ENCODE measurements at regions not wholly inside any gene's neighbourhood (a gene's known extent, or its start where the extent isn't known, plus 50 kb on each side); places are given as distances from the start of the nearest gene placed in this dataset.

DNA sequence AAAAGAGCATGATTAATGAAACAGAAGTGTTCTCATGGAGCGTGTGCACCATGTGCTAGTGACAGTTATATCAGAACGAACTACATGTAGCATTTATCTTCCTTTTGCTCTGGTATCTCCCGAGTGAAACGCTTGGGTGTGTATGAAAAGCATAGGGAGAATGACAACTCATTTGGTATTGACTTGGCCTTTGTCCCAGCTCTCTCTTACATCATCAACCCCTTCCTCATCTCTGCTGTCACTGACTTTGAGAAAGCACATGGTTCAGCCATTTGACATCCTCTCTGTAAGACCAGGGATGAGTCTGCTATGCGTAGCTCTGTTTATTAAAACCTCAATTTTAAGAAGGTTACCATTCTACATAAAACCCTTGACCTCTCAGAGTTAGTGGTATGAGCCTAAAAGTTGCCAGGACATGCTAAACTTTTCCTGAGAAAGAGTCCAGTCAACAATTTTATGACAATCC, 201.0 kb downstream of the NRIP1 start:
- Histone ChIP-seq H3K27me3 (replicated peaks in 1 of 2; ENCODE audit: control insufficient read depth in 2 of 2, insufficient read depth in 2 of 2, low read length in 1 of 2) (no peaks in the 10 kb centered on the region), H4K20me1 (ENCODE audit: control insufficient read depth, insufficient read depth) (no peaks in the 10 kb centered on the region), H3K27ac (ENCODE audit: control insufficient read depth, insufficient read depth) (peak overlapping the region; percentile 40), H3K4me3 (no peak overlapping the region), H3K79me2 (ENCODE audit: control insufficient read depth, insufficient read depth, low read length) (no peaks in the 10 kb centered on the region), H3K36me3 (ENCODE audit: control insufficient read depth in 2 of 2, insufficient read depth in 2 of 2, low read length in 1 of 2) (no peaks in the 10 kb centered on the region), H3K4me1 (ENCODE audit: control insufficient read depth, insufficient read depth, low read length) (peaks cover 8% of the 10 kb centered on the region), H3K9me3 (replicated peaks; ENCODE audit: control insufficient read depth, insufficient read depth, low read length) (peaks cover 6% of the 10 kb centered on the region; the same call in 2 of the 3 replicates), H3K9ac (ENCODE audit: control insufficient read depth, insufficient read depth, low read length) (no peak overlapping the region), H2AFZ (ENCODE audit: control insufficient read depth, low read depth, low read length) (peak overlapping the region; percentile 77), H3K4me2 (ENCODE audit: control insufficient read depth, insufficient read depth) (no peak overlapping the region)
- TF ChIP-seq RAD21 (IDR thresholded peaks at IDR 0.05; ENCODE audit: insufficient read depth, low read depth, low read length) (no peak), JUND (IDR thresholded peaks at IDR 0.05; ENCODE audit: low read depth, low read length) (no peak), SREBF2 (IDR thresholded peaks at IDR 0.05; ENCODE audit: low read length) (no peak), HDGF (IDR thresholded peaks at IDR 0.05) (no peak), ZZZ3 (IDR thresholded peaks at IDR 0.05; ENCODE audit: control insufficient read depth, insufficient read length, low read depth) (no peak), EGR1 (IDR thresholded peaks at IDR 0.05; ENCODE audit: borderline replicate concordance in 1 of 2, low read depth in 2 of 2, low read length in 2 of 2) (no peak), MYC (IDR thresholded peaks at IDR 0.05; ENCODE audit: insufficient read depth, insufficient read length, insufficient replicate concordance, low read length, severe bottlenecking) (no peak), MEF2A (IDR thresholded peaks at IDR 0.05; ENCODE audit: insufficient read depth, low read depth, low read length) (no peak), NFIC (IDR thresholded peaks at IDR 0.05; ENCODE audit: low read depth, low read length) (no peak), ZSCAN29 (IDR thresholded peaks at IDR 0.05) (no peak), RUNX3 (IDR thresholded peaks at IDR 0.05; ENCODE audit: low read length) (no peak), NBN (IDR thresholded peaks at IDR 0.05) (no peak), HDAC2 (IDR thresholded peaks at IDR 0.05) (no peak), KDM1A (IDR thresholded peaks at IDR 0.05; ENCODE audit: borderline replicate concordance) (no peak), ZNF217 (IDR thresholded peaks at IDR 0.05) (no peak)
- TF ChIP-seq, protein P1, sequence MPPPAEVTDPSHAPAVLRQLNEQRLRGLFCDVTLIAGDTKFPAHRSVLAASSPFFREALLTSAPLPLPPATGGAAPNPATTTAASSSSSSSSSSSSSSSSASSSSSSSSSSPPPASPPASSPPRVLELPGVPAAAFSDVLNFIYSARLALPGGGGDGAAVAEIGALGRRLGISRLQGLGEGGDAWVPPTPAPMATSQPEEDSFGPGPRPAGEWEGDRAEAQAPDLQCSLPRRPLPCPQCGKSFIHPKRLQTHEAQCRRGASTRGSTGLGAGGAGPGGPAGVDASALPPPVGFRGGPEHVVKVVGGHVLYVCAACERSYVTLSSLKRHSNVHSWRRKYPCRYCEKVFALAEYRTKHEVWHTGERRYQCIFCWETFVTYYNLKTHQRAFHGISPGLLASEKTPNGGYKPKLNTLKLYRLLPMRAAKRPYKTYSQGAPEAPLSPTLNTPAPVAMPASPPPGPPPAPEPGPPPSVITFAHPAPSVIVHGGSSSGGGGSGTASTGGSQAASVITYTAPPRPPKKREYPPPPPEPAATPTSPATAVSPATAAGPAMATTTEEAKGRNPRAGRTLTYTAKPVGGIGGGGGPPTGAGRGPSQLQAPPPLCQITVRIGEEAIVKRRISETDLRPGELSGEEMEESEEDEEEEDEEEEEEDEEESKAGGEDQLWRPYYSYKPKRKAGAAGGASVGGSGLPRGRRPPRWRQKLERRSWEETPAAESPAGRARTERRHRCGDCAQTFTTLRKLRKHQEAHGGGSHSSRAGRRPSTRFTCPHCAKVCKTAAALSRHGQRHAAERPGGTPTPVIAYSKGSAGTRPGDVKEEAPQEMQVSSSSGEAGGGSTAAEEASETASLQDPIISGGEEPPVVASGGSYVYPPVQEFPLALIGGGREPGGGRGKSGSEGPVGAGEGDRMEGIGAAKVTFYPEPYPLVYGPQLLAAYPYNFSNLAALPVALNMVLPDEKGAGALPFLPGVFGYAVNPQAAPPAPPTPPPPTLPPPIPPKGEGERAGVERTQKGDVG (CRISPR knock-in tag; IDR thresholded peaks at IDR 0.05) = no peak
- TF ChIP-seq, protein P2, sequence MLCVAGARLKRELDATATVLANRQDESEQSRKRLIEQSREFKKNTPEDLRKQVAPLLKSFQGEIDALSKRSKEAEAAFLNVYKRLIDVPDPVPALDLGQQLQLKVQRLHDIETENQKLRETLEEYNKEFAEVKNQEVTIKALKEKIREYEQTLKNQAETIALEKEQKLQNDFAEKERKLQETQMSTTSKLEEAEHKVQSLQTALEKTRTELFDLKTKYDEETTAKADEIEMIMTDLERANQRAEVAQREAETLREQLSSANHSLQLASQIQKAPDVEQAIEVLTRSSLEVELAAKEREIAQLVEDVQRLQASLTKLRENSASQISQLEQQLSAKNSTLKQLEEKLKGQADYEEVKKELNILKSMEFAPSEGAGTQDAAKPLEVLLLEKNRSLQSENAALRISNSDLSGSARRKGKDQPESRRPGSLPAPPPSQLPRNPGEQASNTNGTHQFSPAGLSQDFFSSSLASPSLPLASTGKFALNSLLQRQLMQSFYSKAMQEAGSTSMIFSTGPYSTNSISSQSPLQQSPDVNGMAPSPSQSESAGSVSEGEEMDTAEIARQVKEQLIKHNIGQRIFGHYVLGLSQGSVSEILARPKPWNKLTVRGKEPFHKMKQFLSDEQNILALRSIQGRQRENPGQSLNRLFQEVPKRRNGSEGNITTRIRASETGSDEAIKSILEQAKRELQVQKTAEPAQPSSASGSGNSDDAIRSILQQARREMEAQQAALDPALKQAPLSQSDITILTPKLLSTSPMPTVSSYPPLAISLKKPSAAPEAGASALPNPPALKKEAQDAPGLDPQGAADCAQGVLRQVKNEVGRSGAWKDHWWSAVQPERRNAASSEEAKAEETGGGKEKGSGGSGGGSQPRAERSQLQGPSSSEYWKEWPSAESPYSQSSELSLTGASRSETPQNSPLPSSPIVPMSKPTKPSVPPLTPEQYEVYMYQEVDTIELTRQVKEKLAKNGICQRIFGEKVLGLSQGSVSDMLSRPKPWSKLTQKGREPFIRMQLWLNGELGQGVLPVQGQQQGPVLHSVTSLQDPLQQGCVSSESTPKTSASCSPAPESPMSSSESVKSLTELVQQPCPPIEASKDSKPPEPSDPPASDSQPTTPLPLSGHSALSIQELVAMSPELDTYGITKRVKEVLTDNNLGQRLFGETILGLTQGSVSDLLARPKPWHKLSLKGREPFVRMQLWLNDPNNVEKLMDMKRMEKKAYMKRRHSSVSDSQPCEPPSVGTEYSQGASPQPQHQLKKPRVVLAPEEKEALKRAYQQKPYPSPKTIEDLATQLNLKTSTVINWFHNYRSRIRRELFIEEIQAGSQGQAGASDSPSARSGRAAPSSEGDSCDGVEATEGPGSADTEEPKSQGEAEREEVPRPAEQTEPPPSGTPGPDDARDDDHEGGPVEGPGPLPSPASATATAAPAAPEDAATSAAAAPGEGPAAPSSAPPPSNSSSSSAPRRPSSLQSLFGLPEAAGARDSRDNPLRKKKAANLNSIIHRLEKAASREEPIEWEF (IDR thresholded peaks at IDR 0.05; ENCODE audit: insufficient replicate concordance, low read depth, low read length) = no peak
- SMC1A ChIA-PET (ENCODE audit: uncharacterized antibody, unreplicated experiment) = interaction anchor here (0.6 to 2.4 kb wide), 28 partner anchors 9 to 725 kb away, joined by 3 to 36 read pairs (median 4); no protein-coding TSS in a partner anchor
- BruUV-seq (replicated peaks) = no TSS peak
- POLR2A ChIA-PET = interaction anchor here (0.9 kb wide), 1 partner anchor 481 kb away, joined by 3 read pairs; the partner anchor contains the start of gene HSPA13
- no peak for DNase-seq (ENCODE audit: low read depth, low spot score)
- RAD21 ChIA-PET (ENCODE audit: unreplicated experiment) = interaction anchor here (0.6 to 2.1 kb wide), 28 partner anchors 9 to 1122 kb away, joined by 3 to 22 read pairs (median 4); partner anchors contain the start of gene NRIP1
- 91% methylated on average over 5 of the region's 5 CpGs for WGBS (ENCODE audit: insufficient coverage, insufficient replicate concordance, low lambda C conversion rate, missing lambda C conversion rate)
- in situ Hi-C loops (cut with MboI) (loop anchor here (25.0 kb wide), 2 partner anchors 624 to 874 kb away; partner anchors contain the start of gene USP25), intact Hi-C loops (cut with micrococcal nuclease; ENCODE audit: unreplicated experiment) (loop anchor here (1.0 to 10.0 kb wide), 9 partner anchors 36 to 729 kb away; no protein-coding TSS in a partner anchor)
- no peak for ATAC-seq
- CTCF ChIA-PET = interaction anchor here (0.5 to 3.2 kb wide), 51 partner anchors 10 to 689 kb away, joined by 3 to 66 read pairs (median 4); no protein-coding TSS in a partner anchor
- FAIRE-seq = no peak
